Left ventricle myocardium inferior (tissue), 1 donor: ENCODE measurements at regions not wholly inside any gene's neighbourhood (a gene's known extent, or its start where the extent isn't known, plus 50 kb on each side); places are given as distances from the start of the nearest gene placed in this dataset.

Source experiments
- DNase-seq: peaks from one replicate; pipeline ENCODE4 v3.0.0-alpha.2; 2020
- H3K27ac ChIP-seq: fragments of 200-600 bp; replicated peaks from 2 replicates; pipeline ENCODE4 v1.8.0; 2021
- H3K27me3 ChIP-seq: fragments of 200-600 bp; 2 replicates; pipeline ENCODE4 v1.8.0; 2021; ENCODE audit warnings: low read depth
- H3K36me3 ChIP-seq: fragments of 200-600 bp; 2 replicates; pipeline ENCODE4 v1.8.0; 2021
- H3K4me1 ChIP-seq: fragments of 200-600 bp; 2 replicates; pipeline ENCODE4 v1.8.0; 2021
- H3K4me3 ChIP-seq: fragments of 200-600 bp; 2 replicates; pipeline ENCODE4 v1.8.0; 2021; ENCODE audit warnings: mild to moderate bottlenecking, moderate library complexity
- H3K9me3 ChIP-seq: fragments of 200-600 bp; replicated peaks from 2 replicates; pipeline ENCODE4 v1.8.0; 2021
- CTCF ChIP-seq: fragments of 200-600 bp; IDR thresholded peaks from 2 replicates; pipeline ENCODE4 v1.8.0; 2021; ENCODE audit warnings: antibody characterized with exemption, mild to moderate bottlenecking, borderline replicate concordance
- intact Hi-C: fragments of 100-400 bp; cut with micrococcal nuclease; formaldehyde crosslinking; loops from one replicate; pipeline ENCODE4 v1.11.0; 2022
- donor health status: DM: no; HTN: yes; CAD: no; lungs with severe emphysema.

DNA sequence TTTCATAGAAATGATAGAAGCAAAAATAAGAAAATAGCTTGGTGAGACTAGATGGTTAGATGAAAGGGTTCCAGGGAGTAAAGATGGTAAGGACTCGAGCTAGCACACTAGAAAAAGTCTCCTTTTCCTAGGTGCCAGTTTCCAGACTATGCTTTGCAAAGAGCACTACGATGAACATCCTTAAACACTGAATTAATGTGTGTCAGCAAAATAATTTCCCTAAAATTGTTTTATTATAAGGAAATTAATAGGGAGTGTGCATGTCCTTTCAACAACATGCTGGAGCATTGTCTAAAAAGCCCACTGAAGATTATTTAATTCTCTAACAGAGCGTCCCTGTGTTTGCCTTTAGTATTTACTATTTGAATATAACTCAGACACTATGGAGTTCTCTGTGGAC is 107.4 kb upstream of the NDUFV2 start:
- intact Hi-C loops, result no loop called here
- DNase-seq, result no peak
- Histone ChIP-seq H3K27me3 (no peaks in the 10 kb centered on the region), H3K4me3 (no peak overlapping the region), H3K36me3 (no peaks in the 10 kb centered on the region), H3K27ac (no peak overlapping the region), H3K9me3 (peaks cover 5% of the 10 kb centered on the region), H3K4me1 (no peaks in the 10 kb centered on the region)
- TF ChIP-seq CTCF, result no peak

DNA sequence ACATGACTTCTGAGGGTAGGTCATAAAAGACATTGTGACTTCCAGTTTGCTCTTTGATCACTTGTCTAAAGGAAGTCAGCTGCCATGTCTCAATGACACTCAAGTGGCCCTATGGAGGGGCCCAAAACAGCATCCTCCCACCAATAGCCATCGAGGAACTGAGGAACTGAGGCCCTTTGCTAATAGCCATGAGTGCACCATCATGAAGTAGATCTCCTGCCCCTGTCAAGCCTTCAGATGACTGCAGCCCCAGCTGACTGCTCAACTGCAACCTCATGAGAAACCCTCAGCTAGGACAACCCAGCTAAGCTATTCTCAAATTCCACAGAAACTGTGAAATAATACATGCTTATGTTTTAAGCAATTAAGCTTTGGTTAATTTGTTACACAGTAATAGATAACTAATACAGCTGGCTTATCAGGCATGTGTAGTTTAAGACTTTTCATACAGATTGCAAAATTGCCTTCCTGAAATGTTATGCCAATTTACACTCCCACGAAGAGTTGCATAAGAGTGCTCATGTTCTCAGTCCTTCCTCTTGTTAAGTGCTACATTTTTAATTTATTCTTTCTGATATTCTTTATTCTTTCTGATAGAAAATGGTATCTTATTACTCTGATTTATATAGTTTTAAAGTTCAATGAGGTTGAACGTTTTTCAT is 105.6 kb upstream of the NDUFV2 start:
- DNase-seq, result no peak
- H3K4me1 ChIP-seq, result no peaks in the 10 kb centered on the region
- peaks cover 5% of the 10 kb centered on the region for H3K9me3 ChIP-seq
- intact Hi-C loops, result no loop called here
- no peaks in the 10 kb centered on the region for H3K27me3 ChIP-seq
- no peak overlapping the region for H3K27ac ChIP-seq
- no peaks in the 10 kb centered on the region for H3K36me3 ChIP-seq
- no peak overlapping the region for H3K4me3 ChIP-seq
- TF ChIP-seq CTCF, result no peak

DNA sequence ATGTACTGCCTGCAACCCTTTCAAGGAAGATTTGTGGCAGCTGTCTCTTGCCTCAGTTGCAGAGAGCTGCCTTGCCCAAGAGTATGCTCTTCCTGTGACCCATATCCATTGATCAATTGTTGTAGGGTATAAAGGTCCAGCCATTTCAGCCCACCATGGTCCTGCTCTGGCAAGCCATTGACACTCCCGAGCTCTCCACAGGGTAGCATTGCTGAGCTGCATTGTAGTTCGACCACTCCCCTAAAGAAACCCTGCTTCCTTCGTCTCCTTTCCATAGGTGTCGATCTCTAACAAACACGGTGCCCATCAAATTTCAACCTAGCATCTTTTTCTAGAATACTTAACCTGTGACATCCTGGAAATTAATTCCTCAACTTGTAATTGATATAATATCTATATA is 104.9 kb upstream of the NDUFV2 start:
- intact Hi-C loops, result no loop called here
- H3K27ac ChIP-seq, result no peak overlapping the region
- no peaks in the 10 kb centered on the region for H3K4me1 ChIP-seq
- TF ChIP-seq CTCF, result no peak
- no peaks in the 10 kb centered on the region for H3K27me3 ChIP-seq
- no peaks in the 10 kb centered on the region for H3K36me3 ChIP-seq
- no peak for DNase-seq
- H3K4me3 ChIP-seq, result no peak overlapping the region
- H3K9me3 ChIP-seq, result peaks cover 5% of the 10 kb centered on the region

DNA sequence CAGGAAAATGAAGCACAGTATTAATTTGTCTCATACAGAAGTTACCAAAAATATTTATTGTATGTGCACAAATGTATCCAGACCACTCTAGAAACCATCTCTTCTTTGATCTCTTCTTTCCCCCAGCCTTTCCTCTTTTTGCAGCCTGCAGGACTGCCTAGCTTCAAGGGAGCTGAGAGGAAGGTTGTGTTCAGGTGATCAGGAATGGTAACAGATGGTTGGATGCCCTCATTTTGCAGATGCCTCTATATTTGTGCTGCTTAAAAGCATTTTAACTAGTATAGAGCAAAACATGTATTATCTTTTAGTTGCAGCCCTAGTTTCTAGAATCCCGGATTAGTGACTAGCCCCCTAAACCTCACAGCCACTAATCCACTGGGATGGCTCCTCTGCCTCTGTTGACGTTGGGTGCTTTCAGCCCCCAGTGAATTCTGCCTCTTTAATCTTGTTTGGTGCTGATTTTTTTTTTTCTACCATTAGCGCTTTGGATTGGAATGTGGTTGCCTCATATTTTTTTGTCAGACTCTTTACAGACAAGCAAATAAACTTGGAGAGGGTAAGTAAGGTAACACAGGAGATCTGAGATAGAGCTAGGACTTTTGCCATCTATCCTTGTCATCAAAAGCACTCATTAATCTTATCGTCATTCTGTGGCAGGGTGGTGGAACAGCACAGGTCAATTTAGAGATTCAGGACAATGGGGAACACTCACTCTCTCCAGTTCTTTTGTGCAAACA is 103.8 kb upstream of the NDUFV2 start:
- DNase-seq, result no peak
- TF ChIP-seq CTCF, result no peak
- no peaks in the 10 kb centered on the region for H3K27me3 ChIP-seq
- no peak overlapping the region for H3K27ac ChIP-seq
- no peaks in the 10 kb centered on the region for H3K4me1 ChIP-seq
- H3K9me3 ChIP-seq, result peaks cover 10% of the 10 kb centered on the region
- intact Hi-C loops, result no loop called here
- H3K36me3 ChIP-seq, result no peaks in the 10 kb centered on the region
- H3K4me3 ChIP-seq, result no peak overlapping the region

- no peaks in the 10 kb centered on the region for H3K27me3 ChIP-seq
- no peak for TF ChIP-seq CTCF
- intact Hi-C loops, result no loop called here
- no peak overlapping the region for H3K4me3 ChIP-seq
- no peak overlapping the region for H3K27ac ChIP-seq
- H3K4me1 ChIP-seq, result no peaks in the 10 kb centered on the region
- H3K9me3 ChIP-seq, result peaks cover 16% of the 10 kb centered on the region
- DNase-seq, result no peak
- H3K36me3 ChIP-seq, result no peaks in the 10 kb centered on the region
These were observed 102.6 kb upstream of the NDUFV2 start for GRCh38 chr18:8999872-9000271.
